ENCODE measurements at regions not wholly inside any gene's neighbourhood (a gene's known extent, or its start where the extent isn't known, plus 50 kb on each side); places are given as distances from the start of the nearest gene placed in this dataset.

DNA sequence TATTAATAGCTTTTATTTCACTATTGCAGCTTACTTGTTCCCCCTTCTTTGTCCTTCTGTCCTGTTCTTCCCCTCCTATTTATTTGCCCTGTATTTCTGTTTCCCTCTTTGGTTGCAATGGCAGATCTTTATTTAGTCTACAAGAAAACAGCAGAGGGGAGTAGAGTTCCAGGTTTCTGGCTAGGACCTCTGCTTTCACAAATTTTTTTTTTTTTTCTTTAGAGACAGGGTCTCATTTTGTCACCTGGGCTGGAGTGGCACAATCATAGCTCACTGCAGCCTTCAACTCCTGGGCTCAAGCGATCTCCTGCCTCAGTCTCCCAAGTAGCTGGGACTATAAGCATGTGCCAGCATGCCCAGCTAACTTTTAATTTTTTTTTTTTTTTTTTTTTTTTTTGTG lies 188.1 kb upstream of the SPRED2 start:
- TF ChIP-seq, protein P1, sequence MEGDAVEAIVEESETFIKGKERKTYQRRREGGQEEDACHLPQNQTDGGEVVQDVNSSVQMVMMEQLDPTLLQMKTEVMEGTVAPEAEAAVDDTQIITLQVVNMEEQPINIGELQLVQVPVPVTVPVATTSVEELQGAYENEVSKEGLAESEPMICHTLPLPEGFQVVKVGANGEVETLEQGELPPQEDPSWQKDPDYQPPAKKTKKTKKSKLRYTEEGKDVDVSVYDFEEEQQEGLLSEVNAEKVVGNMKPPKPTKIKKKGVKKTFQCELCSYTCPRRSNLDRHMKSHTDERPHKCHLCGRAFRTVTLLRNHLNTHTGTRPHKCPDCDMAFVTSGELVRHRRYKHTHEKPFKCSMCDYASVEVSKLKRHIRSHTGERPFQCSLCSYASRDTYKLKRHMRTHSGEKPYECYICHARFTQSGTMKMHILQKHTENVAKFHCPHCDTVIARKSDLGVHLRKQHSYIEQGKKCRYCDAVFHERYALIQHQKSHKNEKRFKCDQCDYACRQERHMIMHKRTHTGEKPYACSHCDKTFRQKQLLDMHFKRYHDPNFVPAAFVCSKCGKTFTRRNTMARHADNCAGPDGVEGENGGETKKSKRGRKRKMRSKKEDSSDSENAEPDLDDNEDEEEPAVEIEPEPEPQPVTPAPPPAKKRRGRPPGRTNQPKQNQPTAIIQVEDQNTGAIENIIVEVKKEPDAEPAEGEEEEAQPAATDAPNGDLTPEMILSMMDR (conservative IDR thresholded peaks at IDR 0.05; ENCODE audit: low read length), result no peak
- no peak for TF ChIP-seq EZH2phosphoT487 (IDR thresholded peaks at IDR 0.05; ENCODE audit: borderline replicate concordance)

Measured in Loucy (cell line).